ENCODE measurements at regions not wholly inside any gene's neighbourhood (a gene's known extent, or its start where the extent isn't known, plus 50 kb on each side); places are given as distances from the start of the nearest gene placed in this dataset.

DNA sequence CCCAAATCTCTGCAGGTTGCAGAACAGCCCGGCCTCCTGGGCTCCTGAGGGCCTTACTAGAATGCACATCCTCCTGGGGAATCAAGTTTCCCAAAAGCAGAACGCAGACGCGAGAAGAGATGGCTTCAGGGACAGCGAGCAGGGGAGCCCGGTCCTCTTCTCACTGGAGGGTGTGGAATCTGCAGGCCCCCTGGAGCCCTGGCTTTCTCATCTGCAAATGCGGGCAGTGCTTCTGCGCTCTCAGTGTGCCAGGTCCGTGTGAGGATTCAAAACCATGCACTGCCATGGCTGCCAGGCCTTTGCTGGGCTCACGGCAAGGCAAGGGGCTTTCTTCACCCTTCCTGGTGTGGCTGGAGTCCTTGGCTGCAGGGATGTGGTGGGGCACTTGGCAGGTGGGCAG lies 330.9 kb upstream of the MKI67 start:
- no peaks in the 10 kb centered on the region for H3K27me3 ChIP-seq
- H3K4me1 ChIP-seq = no peaks in the 10 kb centered on the region
- no peak overlapping the region for H3K4me3 ChIP-seq
- no peak overlapping the region for H3K27ac ChIP-seq
- intact Hi-C loops (cut with DNase I; ENCODE audit: low total_unique reads) = no loop called here
- TF ChIP-seq, protein P1, sequence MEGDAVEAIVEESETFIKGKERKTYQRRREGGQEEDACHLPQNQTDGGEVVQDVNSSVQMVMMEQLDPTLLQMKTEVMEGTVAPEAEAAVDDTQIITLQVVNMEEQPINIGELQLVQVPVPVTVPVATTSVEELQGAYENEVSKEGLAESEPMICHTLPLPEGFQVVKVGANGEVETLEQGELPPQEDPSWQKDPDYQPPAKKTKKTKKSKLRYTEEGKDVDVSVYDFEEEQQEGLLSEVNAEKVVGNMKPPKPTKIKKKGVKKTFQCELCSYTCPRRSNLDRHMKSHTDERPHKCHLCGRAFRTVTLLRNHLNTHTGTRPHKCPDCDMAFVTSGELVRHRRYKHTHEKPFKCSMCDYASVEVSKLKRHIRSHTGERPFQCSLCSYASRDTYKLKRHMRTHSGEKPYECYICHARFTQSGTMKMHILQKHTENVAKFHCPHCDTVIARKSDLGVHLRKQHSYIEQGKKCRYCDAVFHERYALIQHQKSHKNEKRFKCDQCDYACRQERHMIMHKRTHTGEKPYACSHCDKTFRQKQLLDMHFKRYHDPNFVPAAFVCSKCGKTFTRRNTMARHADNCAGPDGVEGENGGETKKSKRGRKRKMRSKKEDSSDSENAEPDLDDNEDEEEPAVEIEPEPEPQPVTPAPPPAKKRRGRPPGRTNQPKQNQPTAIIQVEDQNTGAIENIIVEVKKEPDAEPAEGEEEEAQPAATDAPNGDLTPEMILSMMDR (IDR thresholded peaks at IDR 0.05) = no peak
- no peak for TF ChIP-seq POLR2A (IDR thresholded peaks at IDR 0.05)
- no peaks in the 10 kb centered on the region for H3K36me3 ChIP-seq
- no peaks in the 10 kb centered on the region for H3K9me3 ChIP-seq
- DNase-seq = no peak

DNA sequence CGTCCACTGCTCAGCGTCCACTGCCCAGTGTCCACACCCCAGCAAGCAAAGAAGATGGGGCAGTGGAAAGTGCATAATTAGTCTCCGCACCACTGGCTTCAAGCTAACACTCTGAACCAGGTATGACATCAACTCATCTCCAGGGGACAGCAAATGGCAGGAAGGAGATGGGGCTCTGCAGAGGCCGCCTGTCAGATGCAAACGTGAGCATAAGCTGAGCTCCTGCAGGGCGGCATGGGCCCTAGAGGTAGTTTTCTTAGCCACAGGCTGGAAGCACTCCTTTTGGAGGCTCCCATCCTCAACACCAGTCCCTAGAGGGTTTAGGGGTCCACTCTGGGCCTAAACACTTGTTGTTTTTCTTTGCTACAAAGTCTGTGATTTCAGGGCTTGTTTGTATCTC lies 335.8 kb upstream of the MKI67 start:
- H3K4me1 ChIP-seq = no peaks in the 10 kb centered on the region
- no peak overlapping the region for H3K4me3 ChIP-seq
- H3K27ac ChIP-seq = no peak overlapping the region
- TF ChIP-seq, protein P1 (IDR thresholded peaks at IDR 0.05) = no peak
- no peak for TF ChIP-seq POLR2A (IDR thresholded peaks at IDR 0.05)
- no peaks in the 10 kb centered on the region for H3K9me3 ChIP-seq
- DNase-seq = no peak
- intact Hi-C loops (cut with DNase I; ENCODE audit: low total_unique reads) = no loop called here
- no peaks in the 10 kb centered on the region for H3K27me3 ChIP-seq
- H3K36me3 ChIP-seq = no peaks in the 10 kb centered on the region

DNA sequence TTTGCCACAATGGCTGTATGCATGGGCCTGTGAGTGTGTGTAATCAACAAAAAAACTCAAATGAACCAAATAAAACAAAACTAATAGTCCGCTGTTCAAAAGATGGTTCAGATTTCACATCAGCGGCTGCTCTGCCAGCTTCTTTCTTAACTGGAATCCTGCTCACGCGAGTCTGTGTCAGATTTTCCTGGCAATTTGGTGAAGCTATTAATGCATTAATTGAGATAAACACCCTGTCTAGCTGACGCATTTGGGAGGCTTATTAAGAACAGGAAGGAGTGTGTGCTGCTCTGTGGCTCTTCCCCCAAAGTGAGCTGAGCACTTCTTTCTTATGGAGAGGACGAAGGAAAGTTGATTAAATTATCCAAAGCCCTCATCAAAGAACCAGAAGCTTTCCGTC lies 336.6 kb upstream of the MKI67 start:
- no peak overlapping the region for H3K4me3 ChIP-seq
- no peaks in the 10 kb centered on the region for H3K36me3 ChIP-seq
- H3K27me3 ChIP-seq = no peaks in the 10 kb centered on the region
- intact Hi-C loops (cut with DNase I; ENCODE audit: low total_unique reads) = no loop called here
- H3K9me3 ChIP-seq = no peaks in the 10 kb centered on the region
- no peaks in the 10 kb centered on the region for H3K4me1 ChIP-seq
- TF ChIP-seq POLR2A (IDR thresholded peaks at IDR 0.05) = no peak
- TF ChIP-seq, protein P1 (IDR thresholded peaks at IDR 0.05) = no peak
- no peak for DNase-seq
- H3K27ac ChIP-seq = no peak overlapping the region

DNA sequence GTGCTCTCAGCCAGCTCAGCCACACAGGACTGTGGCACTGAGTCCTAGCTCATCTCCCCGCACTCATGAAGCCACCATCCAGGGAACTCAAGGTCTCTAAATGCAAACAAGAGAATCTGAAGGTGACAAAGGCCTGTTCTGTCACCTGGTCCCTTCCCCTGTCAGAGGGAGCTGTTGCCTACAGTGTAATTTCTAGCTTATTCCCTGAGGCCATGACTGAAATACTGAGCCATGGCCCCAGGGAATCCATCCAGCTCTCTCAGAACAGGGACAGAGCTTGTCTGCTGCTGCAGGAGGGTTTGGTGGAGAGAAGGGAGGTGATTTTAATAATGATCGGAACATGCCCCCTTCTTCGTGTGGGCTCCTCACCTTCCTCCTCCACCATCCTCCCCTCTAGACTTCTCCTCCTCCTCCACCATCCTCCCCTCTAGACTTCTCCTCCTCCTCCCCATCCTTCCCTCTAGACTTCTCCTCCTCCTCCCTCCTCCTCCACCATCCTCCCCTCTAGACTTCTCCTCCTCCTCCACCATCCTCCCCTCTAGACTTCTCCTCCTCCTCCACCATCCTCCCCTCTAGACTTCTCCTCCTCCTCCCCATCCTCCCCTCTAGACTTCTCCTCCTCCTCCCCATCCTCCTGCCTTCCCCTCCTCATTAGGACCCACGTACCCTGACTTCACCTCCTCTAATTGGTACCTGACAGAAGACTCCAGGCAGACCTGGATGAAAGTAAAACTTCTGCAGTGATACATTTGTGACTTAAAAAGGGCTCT lies 338.0 kb upstream of the MKI67 start:
- peak; percentile 33 to 43 for DNase-seq
- H3K9me3 ChIP-seq = no peaks in the 10 kb centered on the region
- H3K27ac ChIP-seq = no peak overlapping the region
- no peak overlapping the region for H3K4me3 ChIP-seq
- H3K27me3 ChIP-seq = no peaks in the 10 kb centered on the region
- TF ChIP-seq, protein P1 (IDR thresholded peaks at IDR 0.05) = no peak
- TF ChIP-seq POLR2A (IDR thresholded peaks at IDR 0.05) = no peak
- no peaks in the 10 kb centered on the region for H3K4me1 ChIP-seq
- H3K36me3 ChIP-seq = no peaks in the 10 kb centered on the region
- intact Hi-C loops (cut with DNase I; ENCODE audit: low total_unique reads) = no loop called here

DNA sequence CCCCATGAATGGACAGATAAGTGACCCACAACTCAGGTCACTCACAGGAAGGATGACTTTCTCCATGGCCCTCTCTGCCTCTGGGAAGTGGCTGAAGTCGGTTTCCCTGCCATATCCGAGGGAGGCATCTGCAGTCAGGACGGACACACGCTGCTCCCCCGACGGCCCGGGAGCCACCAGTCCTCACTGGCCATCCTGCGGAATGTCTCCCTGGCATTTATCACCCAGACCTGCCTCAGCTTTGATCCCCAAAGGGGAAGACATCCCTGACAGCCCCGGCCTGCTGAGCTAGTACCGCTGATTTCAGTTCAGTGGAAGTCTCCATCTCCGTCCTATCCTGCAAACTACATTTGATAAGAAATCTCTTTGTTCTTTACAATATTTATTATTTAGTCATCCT lies 339.5 kb upstream of the MKI67 start:
- H3K9me3 ChIP-seq = no peaks in the 10 kb centered on the region
- H3K27me3 ChIP-seq = no peaks in the 10 kb centered on the region
- intact Hi-C loops (cut with DNase I; ENCODE audit: low total_unique reads) = no loop called here
- DNase-seq = no peak
- no peak overlapping the region for H3K4me3 ChIP-seq
- TF ChIP-seq POLR2A (IDR thresholded peaks at IDR 0.05) = no peak
- TF ChIP-seq, protein P1 (IDR thresholded peaks at IDR 0.05) = no peak
- H3K4me1 ChIP-seq = no peaks in the 10 kb centered on the region
- H3K27ac ChIP-seq = no peak overlapping the region
- H3K36me3 ChIP-seq = no peaks in the 10 kb centered on the region

Measured in uterus (tissue), 3 donors.